ENCODE measurements at regions not wholly inside any gene's neighbourhood (a gene's known extent, or its start where the extent isn't known, plus 50 kb on each side); places are given as distances from the start of the nearest gene placed in this dataset.

GRCh38 chr5:135218486-135218755 is 180.6 kb downstream of the MACROH2A1 start:
- no peak for TF ChIP-seq CTCF (IDR thresholded peaks at IDR 0.05)
- no peak for TF ChIP-seq EP300 (IDR thresholded peaks at IDR 0.05)

Data from gastroesophageal sphincter (tissue), 3 donors.